DMS153 (cell line): ENCODE measurements at regions not wholly inside any gene's neighbourhood (a gene's known extent, or its start where the extent isn't known, plus 50 kb on each side); places are given as distances from the start of the nearest gene placed in this dataset.
A peak's percentile ranks its signal among the peaks of the same experiment; 100 is the strongest.

Experiments
- DNase-seq: peaks from one replicate; lab custom pipeline; 2025; lab: John Stamatoyannopoulos, UW

DNA sequence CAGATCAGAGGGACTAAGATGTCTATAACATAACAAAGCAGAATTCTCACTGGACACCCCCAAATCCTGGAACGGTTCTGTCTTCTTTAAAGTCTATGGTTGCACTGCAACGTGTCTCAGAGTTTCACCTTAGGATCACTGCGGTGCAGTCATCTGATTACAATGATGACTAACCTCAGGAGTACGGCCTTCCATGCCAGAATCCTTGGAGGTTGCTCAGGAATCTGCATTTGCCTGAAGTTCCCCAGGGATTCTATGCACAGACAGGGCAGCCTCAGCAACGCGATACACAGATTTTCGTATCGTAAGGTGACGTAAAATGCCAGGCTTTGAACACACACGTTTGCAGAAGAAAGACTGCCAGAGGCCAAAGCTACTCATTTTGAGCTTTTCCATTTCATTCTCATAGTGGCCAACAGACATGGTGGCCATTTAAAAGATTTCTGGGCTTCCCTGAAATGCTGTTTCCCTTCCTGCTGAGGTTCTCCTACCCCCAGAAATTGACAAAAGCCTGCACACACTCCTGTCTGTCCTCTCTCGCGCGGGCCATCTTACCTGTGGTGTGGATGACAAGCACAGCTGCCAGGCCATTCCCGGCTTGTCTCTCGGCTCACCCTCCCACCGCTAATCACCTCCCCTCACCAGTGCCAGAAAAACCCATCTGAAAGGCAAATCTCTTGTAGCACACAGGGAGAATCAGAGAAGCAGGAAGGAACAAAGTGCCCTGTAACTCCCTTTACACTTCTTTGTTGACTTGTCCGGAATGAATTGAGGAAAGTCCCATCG, 148.8 kb downstream of the ACKR3 start:
- DNase-seq = no peak

DNA sequence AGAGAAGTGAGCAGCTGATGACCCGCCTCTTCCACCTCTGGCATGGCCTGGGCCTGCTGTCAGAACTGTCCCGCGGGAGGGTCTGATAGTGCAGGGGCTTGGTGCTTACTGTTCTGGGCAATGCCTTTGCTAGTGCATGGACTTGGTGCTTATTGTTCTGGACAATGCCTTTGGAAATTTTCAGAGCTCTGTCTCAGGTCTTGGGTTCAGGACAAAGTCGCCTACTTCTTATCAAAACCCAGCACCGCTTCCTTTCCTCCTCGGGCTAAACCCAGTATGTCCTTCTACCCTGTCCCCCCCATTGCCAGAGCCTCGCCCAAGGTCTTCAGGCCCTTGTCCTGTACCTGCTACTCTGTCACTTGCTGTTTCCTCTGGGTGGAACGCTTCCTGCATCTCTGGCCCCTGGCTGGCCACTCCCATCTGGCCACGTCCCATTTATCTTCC, 149.6 kb downstream of the ACKR3 start:
- no peak for DNase-seq

DNA sequence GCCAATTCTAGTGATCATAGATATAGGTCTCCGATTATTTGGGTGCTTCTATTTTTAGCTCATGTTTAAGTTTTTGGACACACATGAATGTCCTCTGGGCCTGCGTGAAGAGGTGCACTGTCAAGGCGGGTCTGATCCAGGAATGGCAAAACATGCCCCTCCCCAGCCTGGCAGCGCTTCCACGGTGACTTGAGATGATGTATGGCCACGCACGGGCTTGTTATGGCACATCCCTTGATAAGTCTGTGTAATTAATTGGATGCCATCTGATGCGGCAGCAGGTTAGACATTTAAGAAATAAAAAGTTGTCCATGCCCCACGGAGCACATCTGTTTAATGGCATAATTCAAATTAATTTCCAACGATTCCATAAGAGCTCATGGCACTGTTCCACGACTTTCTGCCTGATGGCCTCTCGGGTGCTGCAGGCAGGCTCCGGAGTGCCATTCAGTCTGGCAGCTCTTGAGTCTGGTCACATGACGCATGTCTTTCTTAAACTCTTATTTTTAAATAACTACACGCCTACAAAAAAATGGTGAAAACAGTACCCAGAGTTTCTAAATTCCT, 151.4 kb downstream of the ACKR3 start:
- DNase-seq = peak; percentile 37

DNA sequence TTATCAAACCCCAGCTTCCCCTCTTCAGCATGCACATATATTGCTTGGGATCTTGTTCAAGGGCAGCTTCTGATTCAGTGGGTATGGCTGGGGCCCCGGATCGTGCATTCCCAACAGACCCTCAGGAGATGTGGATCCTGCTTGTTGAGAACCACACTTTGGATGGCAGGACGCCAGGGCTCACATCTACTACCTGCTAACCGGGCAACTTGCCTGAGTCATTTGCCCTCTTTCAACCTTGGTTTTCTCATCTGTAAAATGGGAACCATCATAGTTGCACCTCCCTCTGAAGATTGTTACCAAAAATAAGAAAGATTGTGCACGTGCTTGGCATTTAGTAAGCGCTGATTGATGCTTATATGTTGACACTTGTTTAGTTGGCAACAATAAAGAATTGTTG, 154.6 kb downstream of the ACKR3 start:
- no peak for DNase-seq

DNA sequence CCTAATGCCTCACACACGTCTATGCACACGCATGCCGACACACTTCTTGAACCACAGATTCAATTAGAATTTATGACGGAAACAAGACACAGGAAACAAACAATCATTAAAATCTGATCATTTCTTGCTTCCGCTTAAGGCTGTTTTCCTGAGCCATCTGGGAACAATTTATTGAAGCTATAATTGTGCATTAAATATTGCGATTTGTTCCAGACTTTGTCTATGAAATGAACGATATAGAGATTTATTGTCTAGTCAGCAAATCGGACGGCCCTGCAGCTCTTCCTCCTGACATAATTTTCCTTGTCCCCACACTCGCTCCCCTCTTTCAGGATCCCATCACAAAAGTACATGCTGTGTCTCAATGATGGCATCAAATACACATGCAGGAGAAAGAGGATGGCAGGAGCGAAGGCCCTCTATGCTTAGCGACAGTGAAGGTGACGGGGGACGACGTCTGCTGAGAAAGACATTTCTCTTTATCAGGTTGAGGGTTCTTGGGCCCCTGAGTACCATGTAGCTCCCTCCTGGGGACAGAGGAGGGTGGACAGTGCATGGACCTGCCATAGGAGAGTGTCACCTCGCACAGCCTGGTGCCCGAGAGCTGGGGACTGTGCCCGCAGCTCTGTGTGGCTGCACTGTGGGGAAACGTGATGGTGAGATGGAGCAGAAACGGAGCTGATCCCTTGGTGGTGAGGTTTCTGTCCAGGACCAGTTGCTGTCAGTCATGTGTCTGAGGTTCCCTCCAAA, 157.3 kb downstream of the ACKR3 start:
- no peak for DNase-seq

DNA sequence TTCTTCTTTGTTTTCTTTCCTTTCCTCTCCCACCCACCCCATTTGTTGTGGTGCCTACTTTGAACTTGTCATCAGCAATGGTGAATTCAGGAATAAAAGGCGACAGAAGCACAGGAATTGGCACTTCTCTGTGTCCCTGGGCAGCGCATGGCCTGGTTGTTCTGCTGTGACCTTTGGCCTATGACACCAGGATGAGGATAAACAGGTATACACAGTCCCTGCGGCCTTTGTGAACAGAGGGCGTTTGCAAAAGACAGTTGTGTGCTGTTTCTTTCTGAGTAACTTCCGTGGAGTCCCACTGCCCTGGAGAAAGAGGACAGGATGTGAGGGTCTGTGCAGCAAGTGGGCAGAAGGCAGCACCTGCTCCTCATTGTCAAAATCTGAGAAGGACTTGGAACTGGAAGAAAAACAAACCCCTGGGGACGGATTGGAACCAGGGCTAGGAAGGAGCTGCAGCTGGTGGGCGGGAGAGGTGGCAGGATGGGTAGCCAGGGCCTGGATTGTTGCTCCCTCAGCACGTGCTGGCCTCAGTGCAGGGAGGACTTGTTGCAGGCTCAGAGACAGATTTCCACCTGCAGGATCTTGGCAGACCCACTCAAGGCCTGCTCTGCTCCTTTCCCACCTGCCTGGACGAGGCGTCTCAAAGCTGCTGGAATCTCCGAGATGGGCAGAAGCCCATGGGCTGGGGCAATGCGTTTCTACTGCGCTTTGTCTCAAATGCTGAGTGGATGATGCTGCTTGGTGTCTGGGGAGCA, 159.5 kb downstream of the ACKR3 start:
- no peak for DNase-seq

DNA sequence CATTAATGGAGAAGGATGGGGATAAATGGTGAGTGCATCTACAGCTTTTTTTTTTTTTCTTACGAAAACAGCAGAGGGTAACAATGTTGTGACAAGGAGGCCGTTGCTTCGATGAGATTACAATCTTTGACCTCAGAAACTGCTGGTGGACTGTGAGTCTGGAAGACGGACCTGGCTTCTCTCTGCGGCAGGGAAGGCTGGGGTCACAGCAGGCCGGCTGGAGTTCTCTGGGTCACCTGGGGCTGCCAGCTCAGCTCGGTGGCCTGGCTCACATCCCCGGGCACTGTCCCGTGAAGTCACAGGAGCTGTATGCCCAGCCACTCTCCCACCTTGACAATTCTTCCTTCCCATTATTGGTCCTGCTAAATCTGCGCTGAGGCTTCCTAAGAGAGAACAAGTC, 160.8 kb downstream of the ACKR3 start:
- DNase-seq = no peak

DNA sequence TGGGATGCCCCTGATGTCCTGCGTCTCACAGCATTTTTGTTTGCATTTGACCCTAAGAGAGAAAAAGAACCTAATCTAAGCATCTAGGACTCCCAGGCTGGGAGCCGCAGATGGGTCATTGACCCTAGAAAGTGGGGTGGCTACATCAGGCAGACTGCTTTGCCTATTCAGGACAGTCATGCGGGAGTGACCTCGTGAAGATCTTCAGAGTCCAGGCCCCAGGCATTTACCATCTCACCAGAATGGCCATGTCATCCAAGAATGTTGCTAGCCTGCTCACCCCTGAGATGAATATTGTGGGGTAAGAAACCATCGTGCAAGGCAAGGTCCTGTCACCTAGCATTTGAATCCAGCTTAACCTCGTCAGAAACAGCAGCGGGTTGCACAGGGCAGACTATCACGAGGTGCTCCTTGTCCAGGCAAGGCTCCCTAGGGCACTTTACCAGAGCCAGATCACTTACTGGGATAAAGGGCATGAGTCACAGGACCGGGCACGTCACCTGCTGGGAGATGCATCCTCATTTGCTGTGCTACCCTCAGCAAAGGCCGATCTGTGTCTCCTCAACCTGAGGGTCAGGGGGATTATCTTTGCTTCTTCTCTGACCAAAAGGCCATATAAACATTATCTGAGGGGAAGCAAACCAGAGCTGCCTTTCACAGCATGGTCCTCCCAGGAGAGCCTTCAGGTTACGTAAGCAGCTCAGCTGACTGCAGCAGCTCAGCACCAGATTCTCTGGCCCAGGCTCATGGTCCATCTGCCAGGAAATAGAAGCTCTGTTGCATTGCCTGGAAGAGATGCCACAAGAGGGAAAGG, 162.3 kb downstream of the ACKR3 start:
- no peak for DNase-seq

DNA sequence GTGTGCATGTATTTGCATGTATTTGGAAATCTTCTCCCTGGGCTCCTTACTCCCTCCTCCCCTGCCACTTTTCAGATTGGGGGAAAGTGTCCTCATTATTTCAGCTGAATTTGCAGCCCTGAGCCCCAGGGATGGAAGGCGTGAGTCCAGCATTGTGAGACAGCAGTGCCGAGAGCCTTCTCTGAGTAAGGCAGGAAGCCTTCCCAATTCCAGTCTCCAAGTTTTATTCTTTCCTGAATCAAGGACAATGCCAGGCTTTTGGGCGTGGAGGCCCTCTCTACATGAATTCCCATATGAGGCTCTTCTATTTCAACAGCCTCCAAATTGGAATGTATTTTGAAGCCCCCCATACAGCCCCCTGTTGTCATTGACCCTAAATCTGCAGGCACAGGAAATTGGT, 163.5 kb downstream of the ACKR3 start:
- no peak for DNase-seq

DNA sequence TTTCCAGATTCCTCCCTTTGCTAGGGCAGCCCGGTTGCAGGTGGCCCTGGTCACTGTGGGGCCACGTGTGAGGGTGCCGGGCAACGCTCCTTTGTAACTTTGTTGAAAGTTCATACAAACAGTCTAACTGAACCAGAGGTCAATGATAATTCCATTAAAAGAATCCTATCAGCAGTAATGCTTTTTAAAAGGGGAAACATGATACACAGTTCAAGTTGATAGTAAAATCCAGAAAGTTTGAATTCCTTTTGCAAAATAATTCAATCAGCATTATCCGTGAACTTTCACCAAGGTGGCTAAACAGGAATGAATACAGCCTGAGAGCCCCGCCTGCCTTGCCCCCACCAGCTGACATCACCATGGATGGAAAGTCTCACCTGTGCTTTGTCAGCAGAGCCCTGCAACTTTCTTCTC, 166.2 kb downstream of the ACKR3 start:
- no peak for DNase-seq

DNA sequence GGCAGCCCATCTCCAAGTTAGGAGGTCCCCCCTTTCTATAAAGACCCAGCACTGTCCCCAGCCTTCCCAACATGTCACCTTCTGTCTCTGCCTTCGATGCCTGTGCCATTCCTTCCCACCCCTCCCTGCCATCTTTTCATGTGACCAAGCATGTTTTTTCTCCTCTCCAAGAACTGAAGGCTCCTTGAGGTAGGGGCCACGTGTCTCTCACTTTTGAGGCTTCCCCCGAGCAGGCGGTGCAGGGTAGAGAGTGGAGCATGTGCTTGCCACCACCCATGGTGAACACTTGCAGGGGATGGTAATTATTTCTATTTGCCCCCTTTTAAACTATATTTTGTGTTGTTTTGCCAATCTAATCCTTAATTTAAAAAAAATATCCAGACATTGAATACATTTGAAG, 168.4 kb downstream of the ACKR3 start:
- no peak for DNase-seq

DNA sequence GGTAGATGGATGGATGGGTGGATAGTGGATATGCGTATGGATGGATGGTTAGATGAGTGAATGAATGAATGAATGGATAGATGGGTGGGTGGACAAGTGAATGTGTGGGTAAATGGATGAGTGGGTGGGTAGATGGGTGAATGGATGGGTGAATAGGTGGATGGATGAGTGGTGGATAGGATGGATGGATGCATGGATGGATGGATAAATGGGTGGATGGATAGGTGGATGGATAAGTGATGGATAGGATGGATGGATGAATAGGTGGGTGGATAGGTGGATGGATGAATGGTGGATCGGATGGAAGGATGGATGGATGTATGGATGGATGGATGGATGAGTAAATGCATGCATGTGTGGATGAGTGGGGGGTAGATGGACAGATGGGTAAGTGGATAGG, 169.3 kb downstream of the ACKR3 start:
- no peak for DNase-seq

DNA sequence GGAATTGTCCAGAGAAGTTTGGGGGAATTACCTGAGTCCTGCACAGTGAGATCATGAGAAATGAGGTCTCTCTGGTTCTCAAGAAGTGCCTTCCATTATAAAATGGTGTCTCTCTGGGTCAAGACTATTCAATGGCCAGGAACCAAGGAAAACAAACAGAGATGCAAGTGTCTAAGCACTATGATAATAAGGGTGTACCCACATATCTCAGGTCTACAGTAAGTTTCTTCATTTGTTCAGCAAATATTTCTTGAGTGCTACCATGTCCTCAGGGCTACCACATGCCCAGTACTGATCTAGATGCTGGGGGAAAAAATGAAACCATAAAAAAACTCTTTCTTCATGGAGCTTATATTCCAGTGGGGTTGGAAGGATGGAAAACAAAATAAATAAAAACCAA, 170.0 kb downstream of the ACKR3 start:
- DNase-seq = no peak

DNA sequence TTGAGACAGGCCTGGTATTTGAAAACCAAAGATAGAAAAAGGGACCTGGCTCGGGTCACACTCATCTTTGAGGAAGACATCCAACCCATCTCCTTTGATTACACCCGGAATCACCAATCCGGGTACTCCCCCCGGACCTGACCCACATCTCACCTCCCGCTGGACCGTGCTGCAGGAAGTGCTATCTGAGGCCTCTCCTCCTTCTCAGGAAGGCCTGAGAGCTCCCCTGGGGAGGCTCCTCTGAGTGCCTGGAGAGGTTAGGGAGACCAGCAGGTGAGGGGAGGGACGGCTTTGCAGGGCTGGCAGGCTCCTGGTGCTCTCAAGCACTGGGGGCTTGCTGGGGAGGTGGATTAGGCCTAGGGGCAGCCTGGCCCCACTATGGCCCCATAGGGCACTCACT, 170.9 kb downstream of the ACKR3 start:
- DNase-seq = no peak

DNA sequence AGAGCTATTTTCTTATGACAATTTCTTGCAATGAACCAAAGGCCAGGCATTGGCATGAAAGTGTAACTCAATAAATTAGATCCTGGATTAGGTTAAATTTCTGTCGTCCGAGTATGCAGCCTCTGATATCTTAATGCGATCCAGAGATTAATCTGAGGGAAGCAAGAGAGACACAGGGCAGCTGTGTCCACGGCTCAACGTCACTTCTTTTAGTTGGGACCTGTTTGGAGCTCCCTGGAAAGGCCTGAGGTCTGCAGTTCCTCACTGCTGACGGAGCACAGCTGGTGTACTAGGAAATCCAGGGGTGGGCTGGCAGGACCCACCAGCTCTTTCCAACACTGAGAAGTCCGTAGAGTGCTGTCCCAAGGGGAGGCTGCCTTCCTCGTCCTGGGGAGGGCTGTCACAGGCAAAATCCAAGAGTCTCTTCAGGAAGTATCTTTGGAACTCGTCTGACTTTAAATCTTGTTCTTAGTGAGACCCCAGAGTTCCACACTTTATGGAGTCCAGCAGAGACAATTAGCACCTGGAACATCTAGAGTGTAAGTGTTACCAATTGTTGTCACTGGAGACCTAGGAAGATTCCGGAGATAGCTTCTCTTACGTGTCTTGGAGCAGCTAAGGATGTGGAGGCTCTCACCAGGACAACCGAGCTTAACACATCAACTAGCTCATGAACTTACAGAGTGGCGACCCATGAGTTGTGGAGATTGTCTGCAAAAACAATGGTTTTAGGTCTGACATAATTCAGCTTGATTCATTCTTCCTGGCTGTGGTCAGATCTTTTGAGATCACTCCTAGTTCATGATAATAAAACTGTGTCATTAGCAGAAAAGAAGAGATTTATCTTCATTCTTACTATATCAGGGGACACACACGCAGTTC, 173.7 kb downstream of the ACKR3 start:
- no peak for DNase-seq

DNA sequence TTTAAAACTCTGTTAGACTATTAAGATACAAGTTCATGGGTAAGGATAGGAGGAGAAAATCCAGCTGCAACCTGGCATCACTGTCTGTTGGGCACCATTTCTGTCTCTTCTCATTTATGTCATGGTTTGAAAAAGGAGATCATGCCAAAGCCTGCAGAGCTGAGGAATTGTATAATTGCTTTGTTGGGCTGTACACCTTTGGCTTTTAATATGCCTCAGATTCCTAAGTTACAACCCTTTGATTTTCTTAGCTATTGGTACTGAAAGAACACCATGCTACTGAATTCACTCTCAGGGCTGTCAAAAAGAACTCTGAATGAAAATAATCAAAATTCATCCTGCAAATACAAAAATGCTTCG, 174.3 kb downstream of the ACKR3 start:
- DNase-seq = no peak

DNA sequence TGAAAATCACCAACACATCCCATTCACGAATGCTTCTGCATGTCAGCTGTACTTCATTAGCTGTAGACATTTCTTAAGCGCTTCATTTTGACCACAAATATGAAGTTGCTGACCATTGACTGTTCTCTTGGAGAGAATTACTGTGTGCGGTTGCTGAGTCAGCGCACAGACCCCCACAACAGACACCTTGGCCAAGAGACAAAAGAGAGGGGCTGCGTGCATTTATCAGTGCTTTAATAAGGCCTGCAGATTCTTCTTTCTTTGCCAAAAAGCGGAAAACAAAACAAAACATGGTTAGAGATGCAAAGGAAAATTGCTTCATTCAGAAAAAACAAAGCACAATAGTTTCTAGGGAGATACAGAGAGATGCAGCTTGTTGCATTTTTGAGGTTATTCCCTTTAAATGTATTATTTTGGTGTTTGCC, 174.7 kb downstream of the ACKR3 start:
- no peak for DNase-seq

DNA sequence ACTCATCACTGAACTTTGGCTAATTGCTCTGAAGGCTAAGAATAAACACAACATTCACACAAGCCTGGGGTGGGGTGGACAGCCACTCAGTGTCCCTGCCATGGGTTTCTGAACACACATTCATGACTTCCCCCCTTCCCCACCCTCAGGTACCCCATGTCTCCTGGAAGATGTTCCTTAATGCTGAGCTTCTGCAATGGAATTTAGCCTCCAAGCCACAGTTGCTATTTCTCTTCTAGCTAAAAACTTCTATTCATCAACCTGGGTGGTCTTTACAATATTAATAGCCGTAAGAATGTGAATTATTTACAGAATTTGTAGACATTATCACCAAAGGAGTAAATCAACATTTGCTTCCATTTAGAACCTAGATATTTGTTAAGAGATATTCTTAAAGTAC, 175.1 kb downstream of the ACKR3 start:
- DNase-seq = no peak

DNA sequence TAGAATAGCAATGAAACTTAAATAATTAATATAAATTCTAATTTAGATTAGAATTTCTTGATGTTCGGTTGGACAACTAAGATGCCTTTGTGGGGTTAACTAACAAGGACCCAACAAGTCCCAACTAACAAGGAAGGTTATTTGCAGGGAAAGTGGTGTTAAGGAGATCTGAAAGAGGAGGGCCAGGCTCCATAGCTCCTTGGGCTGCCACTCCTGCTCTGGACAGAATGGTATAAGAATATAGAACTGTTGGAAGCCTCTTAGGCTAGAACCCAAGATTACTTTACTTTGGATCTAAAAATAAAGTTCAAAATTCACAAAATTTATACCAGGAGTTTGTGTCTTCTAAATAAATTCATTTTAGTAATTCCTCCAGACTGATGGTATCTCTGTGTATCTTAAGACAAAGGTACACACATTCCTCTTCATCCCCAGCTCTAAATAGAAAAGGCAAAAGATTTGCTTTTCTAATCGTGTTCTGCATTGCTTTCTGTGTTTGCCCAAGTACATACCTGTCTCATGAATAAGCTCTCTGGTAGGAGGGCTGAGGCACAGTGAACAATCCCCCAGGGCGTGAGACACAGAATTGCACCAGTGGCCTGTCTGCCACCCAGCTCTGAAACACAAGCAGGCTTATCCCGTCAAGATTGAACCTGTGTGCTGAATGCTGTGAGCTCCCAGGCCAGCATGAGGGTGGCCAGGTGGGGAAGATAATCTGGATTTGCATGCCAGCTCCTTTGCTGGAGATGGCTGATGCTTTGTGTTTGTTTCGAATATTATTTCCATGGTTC, 176.0 kb downstream of the ACKR3 start:
- DNase-seq = no peak

DNA sequence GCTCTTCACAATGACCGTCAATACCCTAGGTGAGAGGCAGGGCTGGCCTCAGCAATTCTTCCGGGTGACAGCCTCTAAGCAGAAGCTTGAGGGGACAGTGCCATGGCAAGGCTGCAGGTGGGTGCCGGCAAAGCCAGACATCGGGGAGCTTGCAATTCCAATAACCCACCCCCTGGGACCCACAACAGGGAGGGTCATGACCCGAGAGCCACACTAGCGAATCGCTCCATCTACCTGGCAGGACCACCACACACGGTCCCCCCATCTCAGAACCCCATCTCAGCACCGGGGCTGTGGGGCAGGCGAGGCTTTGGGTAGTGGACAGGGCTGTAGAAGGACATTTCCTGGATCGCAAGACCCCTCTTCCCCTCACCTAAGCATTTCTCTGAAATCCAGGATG, 177.2 kb downstream of the ACKR3 start:
- no peak for DNase-seq
